ENCODE measurements at regions not wholly inside any gene's neighbourhood (a gene's known extent, or its start where the extent isn't known, plus 50 kb on each side); places are given as distances from the start of the nearest gene placed in this dataset.
"Not testable (repeated sequence)": the region's sequence is repeated elsewhere in the genome, so short reads cannot be mapped to it uniquely, and the experiment has no call there.

- no peak for DNase-seq (ENCODE audit: low read depth)
Measured at GRCh38 chr5:130324953-130325671, 420.8 kb downstream of the CHSY3 start.

GRCh38 chr5:130323804-130324454 is 419.7 kb downstream of the CHSY3 start:
- peak; percentile 83 for DNase-seq (ENCODE audit: low read depth)

GRCh38 chr5:130321931-130322330 is 417.7 kb downstream of the CHSY3 start:
- no peak for DNase-seq (ENCODE audit: low read depth)

- no peak for DNase-seq (ENCODE audit: low read depth)
Measured at GRCh38 chr5:130316971-130317680, 412.9 kb downstream of the CHSY3 start.

- DNase-seq (ENCODE audit: low read depth) = no peak
Measured at GRCh38 chr5:130295235-130295634, 391.0 kb downstream of the CHSY3 start.

GRCh38 chr5:130294798-130295197 is 390.5 kb downstream of the CHSY3 start:
- DNase-seq (ENCODE audit: low read depth) = not testable (repeated sequence)

- no peak for DNase-seq (ENCODE audit: low read depth)
Measured at GRCh38 chr5:130290219-130290618, 386.0 kb downstream of the CHSY3 start.

GRCh38 chr5:130289132-130290088 is 385.1 kb downstream of the CHSY3 start:
- peak; percentile 49 for DNase-seq (ENCODE audit: low read depth)

- no peak for DNase-seq (ENCODE audit: low read depth)
Measured at GRCh38 chr5:130287438-130287837, 383.2 kb downstream of the CHSY3 start.

GRCh38 chr5:130286971-130287370 is 382.7 kb downstream of the CHSY3 start:
- no peak for DNase-seq (ENCODE audit: low read depth)

- peak; percentile 59 for DNase-seq (ENCODE audit: low read depth)
Measured at GRCh38 chr5:130282049-130282448, 377.8 kb downstream of the CHSY3 start.

GRCh38 chr5:130280528-130281217 is 376.4 kb downstream of the CHSY3 start:
- DNase-seq (ENCODE audit: low read depth) = no peak

GRCh38 chr5:130279386-130279785 is 375.1 kb downstream of the CHSY3 start:
- no peak for DNase-seq (ENCODE audit: low read depth)

GRCh38 chr5:130278136-130278535 is 373.9 kb downstream of the CHSY3 start:
- DNase-seq (ENCODE audit: low read depth) = no peak

GRCh38 chr5:130277522-130277921 is 373.3 kb downstream of the CHSY3 start:
- no peak for DNase-seq (ENCODE audit: low read depth)

GRCh38 chr5:130277002-130277401 is 372.7 kb downstream of the CHSY3 start:
- no peak for DNase-seq (ENCODE audit: low read depth)

GRCh38 chr5:130272837-130273236 is 368.6 kb downstream of the CHSY3 start:
- DNase-seq (ENCODE audit: low read depth) = no peak

GRCh38 chr5:130270786-130271185 is 366.5 kb downstream of the CHSY3 start:
- DNase-seq (ENCODE audit: low read depth) = no peak

GRCh38 chr5:130268489-130268888 is 364.2 kb downstream of the CHSY3 start:
- DNase-seq (ENCODE audit: low read depth) = no peak

GRCh38 chr5:130267926-130268325 is 363.7 kb downstream of the CHSY3 start:
- DNase-seq (ENCODE audit: low read depth) = no peak

GRCh38 chr5:130260481-130260880 is 356.2 kb downstream of the CHSY3 start:
- DNase-seq (ENCODE audit: low read depth) = no peak
